Heart left ventricle (tissue), 13 donors: ENCODE measurements at regions not wholly inside any gene's neighbourhood (a gene's known extent, or its start where the extent isn't known, plus 50 kb on each side); places are given as distances from the start of the nearest gene placed in this dataset.

ENCODE experiments used
- POLR2A ChIP-seq, 2 donors: fragments of 450-650 bp; IDR thresholded peaks; one replicate each; pipeline ENCODE4 v1.6.1; 2017; ENCODE audit warnings: antibody characterized with exemption in 2 of 2, mild to moderate bottlenecking in 2 of 2, moderate library complexity in 2 of 2
- TF ChIP-seq, protein P1 (sequence below), 12 donors: fragments of 200-600 bp; sonication (generic) in 4 of 12; IDR thresholded peaks; one replicate each; pipeline versions ENCODE4 v1.5.0 to v1.8.0; 2018 to 2022; ENCODE audit warnings: antibody characterized with exemption in 12 of 12, mild to moderate bottlenecking in 5 of 12
- donor health status: ischemic (EF 13 %, LVEDD 7.1; RV severe dilation, severe dysfunction).
- donor health status: DM: no; HTN: yes; CAD: no.
- donor health status: DM: no; HTN: no; CAD: no.
- donor health status: ischemic (EF 25% LVEDD 6.9; RV normal size, moderate dysfunction).
- donor health status: ischemic (EF 25% LVEDD 5.7; RV mildly dilated, moderate dysfunction).
- donor health status: ischemic (EF 35%, LVEDD 5.7; RV mildly dilated, moderate dysfunction).
- donor health status: nonischemic (EF 11% LVEDD 7.7; RV severe dilation, severe dysfunction).
- donor health status: DM: yes; HTN: yes; CAD: no.
- donor health status: PGD.
- donor health status: ischemic (EF 29% LVEDD 5.4; RV normal size, mild dysfunction).
- donor health status: nonischemic (EF 23%, LVEDD 6.1; RV moderate dilation, normal function).

DNA sequence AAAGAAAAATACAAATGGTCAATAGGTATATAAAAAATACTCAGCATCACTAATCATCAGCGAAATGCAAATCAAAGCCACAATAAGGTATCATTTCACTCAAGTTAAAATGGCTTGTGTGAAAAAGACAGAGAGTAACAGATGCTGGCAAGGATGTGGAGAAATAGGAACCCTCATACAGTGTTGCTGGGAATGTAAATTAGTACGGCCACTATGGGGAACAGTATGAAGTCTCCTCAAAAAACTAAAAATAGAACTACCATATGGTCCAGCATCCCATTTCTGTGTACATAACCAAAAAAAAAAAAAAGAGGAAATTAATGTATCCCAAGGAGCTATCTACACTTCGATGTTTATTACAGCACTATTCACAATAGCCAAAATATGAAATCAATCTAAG lies 98.1 kb upstream of the TGFBR2 start:
- TF ChIP-seq, protein P1, sequence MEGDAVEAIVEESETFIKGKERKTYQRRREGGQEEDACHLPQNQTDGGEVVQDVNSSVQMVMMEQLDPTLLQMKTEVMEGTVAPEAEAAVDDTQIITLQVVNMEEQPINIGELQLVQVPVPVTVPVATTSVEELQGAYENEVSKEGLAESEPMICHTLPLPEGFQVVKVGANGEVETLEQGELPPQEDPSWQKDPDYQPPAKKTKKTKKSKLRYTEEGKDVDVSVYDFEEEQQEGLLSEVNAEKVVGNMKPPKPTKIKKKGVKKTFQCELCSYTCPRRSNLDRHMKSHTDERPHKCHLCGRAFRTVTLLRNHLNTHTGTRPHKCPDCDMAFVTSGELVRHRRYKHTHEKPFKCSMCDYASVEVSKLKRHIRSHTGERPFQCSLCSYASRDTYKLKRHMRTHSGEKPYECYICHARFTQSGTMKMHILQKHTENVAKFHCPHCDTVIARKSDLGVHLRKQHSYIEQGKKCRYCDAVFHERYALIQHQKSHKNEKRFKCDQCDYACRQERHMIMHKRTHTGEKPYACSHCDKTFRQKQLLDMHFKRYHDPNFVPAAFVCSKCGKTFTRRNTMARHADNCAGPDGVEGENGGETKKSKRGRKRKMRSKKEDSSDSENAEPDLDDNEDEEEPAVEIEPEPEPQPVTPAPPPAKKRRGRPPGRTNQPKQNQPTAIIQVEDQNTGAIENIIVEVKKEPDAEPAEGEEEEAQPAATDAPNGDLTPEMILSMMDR (IDR thresholded peaks at IDR 0.05): no peak
- no peak for TF ChIP-seq POLR2A (IDR thresholded peaks at IDR 0.05)
